SK-N-SH (cell line): ENCODE measurements at regions not wholly inside any gene's neighbourhood (a gene's known extent, or its start where the extent isn't known, plus 50 kb on each side); places are given as distances from the start of the nearest gene placed in this dataset.

Experiments used
- CTCF ChIP-seq: fragments of 200-600 bp; sonication (generic); IDR thresholded peaks from 2 replicates; pipeline ENCODE4 v1.6.1; 2017; ENCODE audit warnings: antibody characterized with exemption, mild to moderate bottlenecking, moderate library complexity
- EP300 ChIP-seq, 2 experiments: IDR thresholded peaks; 2 replicates each; pipeline versions ENCODE4 v1.4.0 to v1.6.1; 2012; ENCODE audit warnings: borderline replicate concordance in 1 of 2, low read depth in 1 of 2, low read length in 1 of 2
- FOXM1 ChIP-seq: IDR thresholded peaks from 2 replicates; pipeline ENCODE4 v1.4.0; 2012; ENCODE audit warnings: low read depth, mild to moderate bottlenecking
- MAX ChIP-seq: IDR thresholded peaks from 2 replicates; pipeline ENCODE4 v1.4.0; 2012; ENCODE audit warnings: low read depth
- MXI1 ChIP-seq: IDR thresholded peaks from 2 replicates; pipeline ENCODE4 v1.6.1; 2012; ENCODE audit warnings: mild to moderate bottlenecking, low read depth, low read length, improper control_type of control experiment
- POLR2AphosphoS5 ChIP-seq: IDR thresholded peaks from 2 replicates; pipeline ENCODE4 v1.6.1; 2012; ENCODE audit warnings: low read depth, low read length
- RAD21 ChIP-seq: IDR thresholded peaks from 2 replicates; pipeline ENCODE4 v1.6.1; 2012; ENCODE audit warnings: mild to moderate bottlenecking, low read length

GRCh38 chr10:55793024-55793423, 568.0 kb downstream of the ZWINT start:
- TF ChIP-seq CTCF (no peak), MAX (no peak), FOXM1 (no peak), POLR2AphosphoS5 (no peak), EP300 (IDR thresholded peaks at IDR 0.05; ENCODE audit: borderline replicate concordance in 1 of 2, low read depth in 1 of 2, low read length in 1 of 2) (no peak), RAD21 (no peak), MXI1 (no peak)
